Activated CD8-positive, alpha-beta T cell treated with anti-CD3 and anti-CD28 coated beads for 36 hours (primary cell): ENCODE measurements at regions not wholly inside any gene's neighbourhood (a gene's known extent, or its start where the extent isn't known, plus 50 kb on each side); places are given as distances from the start of the nearest gene placed in this dataset.

ENCODE experiments used
- ATAC-seq: fragments of 200-7000 bp; cut with Tn5 transposase; one replicate; pipeline ENCODE4 v1.10.0; 2021; ENCODE audit warnings: mild to moderate bottlenecking, moderate library complexity
- CTCF ChIA-PET: fragments of 350-600 bp; sonication (Branson Sonifier 250); formaldehyde crosslinking; loops from one replicate; lab custom pipeline; 2021; ENCODE audit warnings: antibody characterized with exemption; lab: Charles Lee
- POLR2A ChIA-PET: fragments of 350-600 bp; sonication (Branson Sonifier 250); formaldehyde crosslinking; loops from one replicate; lab custom pipeline; 2021; ENCODE audit warnings: antibody characterized with exemption; lab: Charles Lee
- DNase-seq: peaks from one replicate; pipeline ENCODE4 v3.0.0-alpha.2; 2020
- H3K27ac Mint-ChIP-seq: one replicate; pipeline ENCODE4 v1.8.0; 2021; ENCODE audit warnings: mild to moderate bottlenecking, mixed read lengths
- H3K27me3 Mint-ChIP-seq: one replicate; pipeline ENCODE4 v1.8.0; 2021; ENCODE audit warnings: mixed read lengths
- H3K36me3 Mint-ChIP-seq: one replicate; pipeline ENCODE4 v1.8.0; 2021; ENCODE audit warnings: low read depth, mixed read lengths
- H3K4me1 Mint-ChIP-seq: one replicate; pipeline ENCODE4 v1.8.0; 2021; ENCODE audit warnings: low read depth, mixed read lengths
- H3K4me3 Mint-ChIP-seq: one replicate; pipeline ENCODE4 v1.8.0; 2021; ENCODE audit warnings: mild to moderate bottlenecking, moderate library complexity, mixed read lengths
- H3K9me3 Mint-ChIP-seq: one replicate; pipeline ENCODE4 v1.8.0; 2021; ENCODE audit warnings: mixed read lengths
- intact Hi-C: fragments of 100-400 bp; cut with micrococcal nuclease; formaldehyde crosslinking; loops from one replicate; pipeline ENCODE4 v1.10.0; 2022
- TF ChIP-seq, protein P1 (sequence below): fragments of 200-600 bp; IDR thresholded peaks from one replicate; pipeline ENCODE4 v1.8.0; 2022; ENCODE audit warnings: antibody characterized with exemption, mild to moderate bottlenecking

GRCh38 chr18:48488388-48488850, 50.4 kb upstream of the CTIF start:
- no peaks in the 10 kb centered on the region for H3K9me3 Mint-ChIP-seq

GRCh38 chr18:48486754-48487153, 52.1 kb upstream of the CTIF start:
- Mint-ChIP-seq H3K27ac (no peak overlapping the region), H3K4me1 (no peaks in the 10 kb centered on the region), H3K4me3 (no peak overlapping the region), H3K36me3 (no peaks in the 10 kb centered on the region), H3K27me3 (peaks cover 23% of the 10 kb centered on the region), H3K9me3 (no peaks in the 10 kb centered on the region)
- ChIA-PET CTCF (interaction anchor here (0.9 to 2.9 kb wide), 3 partner anchors 9 to 41 kb away, joined by 3 to 16 read pairs (median 3); no protein-coding TSS in a partner anchor), POLR2A (no interaction called here)
- DNase-seq (no peak), ATAC-seq (no peak)
- TF ChIP-seq, protein P1, sequence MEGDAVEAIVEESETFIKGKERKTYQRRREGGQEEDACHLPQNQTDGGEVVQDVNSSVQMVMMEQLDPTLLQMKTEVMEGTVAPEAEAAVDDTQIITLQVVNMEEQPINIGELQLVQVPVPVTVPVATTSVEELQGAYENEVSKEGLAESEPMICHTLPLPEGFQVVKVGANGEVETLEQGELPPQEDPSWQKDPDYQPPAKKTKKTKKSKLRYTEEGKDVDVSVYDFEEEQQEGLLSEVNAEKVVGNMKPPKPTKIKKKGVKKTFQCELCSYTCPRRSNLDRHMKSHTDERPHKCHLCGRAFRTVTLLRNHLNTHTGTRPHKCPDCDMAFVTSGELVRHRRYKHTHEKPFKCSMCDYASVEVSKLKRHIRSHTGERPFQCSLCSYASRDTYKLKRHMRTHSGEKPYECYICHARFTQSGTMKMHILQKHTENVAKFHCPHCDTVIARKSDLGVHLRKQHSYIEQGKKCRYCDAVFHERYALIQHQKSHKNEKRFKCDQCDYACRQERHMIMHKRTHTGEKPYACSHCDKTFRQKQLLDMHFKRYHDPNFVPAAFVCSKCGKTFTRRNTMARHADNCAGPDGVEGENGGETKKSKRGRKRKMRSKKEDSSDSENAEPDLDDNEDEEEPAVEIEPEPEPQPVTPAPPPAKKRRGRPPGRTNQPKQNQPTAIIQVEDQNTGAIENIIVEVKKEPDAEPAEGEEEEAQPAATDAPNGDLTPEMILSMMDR: no peak
- intact Hi-C loops: no loop called here

More at GRCh38 chr18:48488388-48488850, 50.4 kb upstream of the CTIF start:
- Mint-ChIP-seq H3K36me3 (no peaks in the 10 kb centered on the region), H3K4me1 (no peaks in the 10 kb centered on the region), H3K27ac (no peak overlapping the region), H3K4me3 (no peak overlapping the region), H3K27me3 (peaks cover 28% of the 10 kb centered on the region)
- CTCF ChIA-PET: interaction anchor here (1.1 kb wide), 1 partner anchor 12 kb away, joined by 3 read pairs; no protein-coding TSS in a partner anchor
- ATAC-seq: no peak
- intact Hi-C loops: no loop called here
- TF ChIP-seq, protein P1: no peak
- DNase-seq: no peak
- POLR2A ChIA-PET: no interaction called here

DNA sequence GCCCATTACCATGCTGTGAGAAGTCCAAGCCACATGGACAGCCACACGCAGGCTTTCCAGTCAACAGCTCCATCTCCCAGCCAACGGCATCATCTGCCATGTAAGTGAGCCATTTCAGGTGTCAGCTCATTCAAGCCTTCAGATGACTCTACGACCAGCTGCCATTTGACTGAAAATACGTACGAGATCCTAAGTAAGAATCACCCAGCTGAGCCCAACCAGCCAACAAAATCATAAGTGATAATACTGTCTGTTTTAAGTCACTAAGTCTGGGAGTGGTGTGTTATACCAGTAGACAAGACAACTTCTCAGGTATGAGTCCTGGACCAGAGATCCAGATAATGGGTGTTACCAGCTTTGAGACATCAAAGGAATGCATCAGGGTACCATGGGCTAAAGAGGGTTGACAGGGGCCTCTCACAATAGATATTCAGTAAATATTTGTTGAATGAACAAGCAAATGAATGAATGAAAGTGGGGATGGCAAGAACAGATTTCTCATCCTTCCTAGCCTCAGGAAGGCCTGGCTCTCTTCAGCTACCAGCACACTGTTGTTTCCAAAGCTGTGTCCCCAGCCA, 52.9 kb upstream of the CTIF start:
- intact Hi-C loops: no loop called here
- Mint-ChIP-seq H3K27me3 (peaks cover 21% of the 10 kb centered on the region), H3K9me3 (no peaks in the 10 kb centered on the region), H3K36me3 (no peaks in the 10 kb centered on the region), H3K4me3 (no peak overlapping the region), H3K4me1 (no peaks in the 10 kb centered on the region), H3K27ac (no peak overlapping the region)
- ChIA-PET POLR2A (interaction anchor here (0.7 kb wide), 1 partner anchor 24 kb away, joined by 3 read pairs; no protein-coding TSS in a partner anchor), CTCF (interaction anchor here (2.9 kb wide), 1 partner anchor 10 kb away, joined by 16 read pairs; no protein-coding TSS in a partner anchor)
- TF ChIP-seq, protein P1: no peak
- ATAC-seq (no peak), DNase-seq (no peak)

GRCh38 chr18:48481092-48481491, 57.7 kb upstream of the CTIF start:
- TF ChIP-seq, protein P1: no peak
- DNase-seq (no peak), ATAC-seq (no peak)
- no peak overlapping the region for H3K27ac Mint-ChIP-seq
- peaks cover 16% of the 10 kb centered on the region for H3K27me3 Mint-ChIP-seq
- H3K9me3 Mint-ChIP-seq: no peaks in the 10 kb centered on the region
- POLR2A ChIA-PET: no interaction called here
- intact Hi-C loops: no loop called here
- H3K4me1 Mint-ChIP-seq: no peaks in the 10 kb centered on the region
- no peaks in the 10 kb centered on the region for H3K36me3 Mint-ChIP-seq
- no peak overlapping the region for H3K4me3 Mint-ChIP-seq
- CTCF ChIA-PET: no interaction called here

GRCh38 chr18:48479531-48479930, 59.3 kb upstream of the CTIF start:
- CTCF ChIA-PET: no interaction called here
- no peak overlapping the region for H3K4me3 Mint-ChIP-seq
- intact Hi-C loops: no loop called here
- no peaks in the 10 kb centered on the region for H3K4me1 Mint-ChIP-seq
- TF ChIP-seq, protein P1: no peak
- no peak overlapping the region for H3K27ac Mint-ChIP-seq
- no peak for DNase-seq
- ATAC-seq: no peak
- no peaks in the 10 kb centered on the region for H3K36me3 Mint-ChIP-seq
- peaks cover 13% of the 10 kb centered on the region for H3K27me3 Mint-ChIP-seq
- POLR2A ChIA-PET: no interaction called here
- H3K9me3 Mint-ChIP-seq: no peaks in the 10 kb centered on the region
